ENCODE measurements at regions not wholly inside any gene's neighbourhood (a gene's known extent, or its start where the extent isn't known, plus 50 kb on each side); places are given as distances from the start of the nearest gene placed in this dataset.

DNA sequence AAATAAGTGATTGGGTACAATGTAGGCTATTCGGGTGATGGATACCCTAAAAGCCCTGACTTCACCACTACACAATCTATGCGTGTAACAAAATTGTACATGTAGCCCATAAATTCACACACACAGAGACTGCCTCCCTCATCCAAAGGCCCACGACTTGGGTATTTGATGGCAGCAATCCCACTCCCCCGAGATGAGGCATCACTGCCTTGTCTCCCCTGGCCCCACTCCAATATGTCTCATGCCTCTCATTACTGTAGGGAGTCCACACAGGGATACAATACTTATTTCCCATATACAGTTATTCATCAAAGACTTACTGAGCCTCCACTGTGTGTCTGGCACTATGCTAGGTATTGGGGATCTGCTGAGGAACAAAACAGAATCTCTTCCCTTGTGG is 192.6 kb downstream of the CBLN1 start:
- Mint-ChIP-seq H3K4me3 (no peak overlapping the region), H3K9me3 (peaks cover 0 to 37% (median 14%) of the 10 kb centered on the region in 9 donors), H3K36me3 (no peaks in the 10 kb centered on the region), H3K27ac (no peak overlapping the region), H3K4me1 (no peaks in the 10 kb centered on the region), H3K27me3 (peaks cover 0 to 9% (median 0%) of the 10 kb centered on the region in 5 donors)
- DNase-seq (no peak), ATAC-seq (no peak)
- POLR2A ChIA-PET = no interaction called here

DNA sequence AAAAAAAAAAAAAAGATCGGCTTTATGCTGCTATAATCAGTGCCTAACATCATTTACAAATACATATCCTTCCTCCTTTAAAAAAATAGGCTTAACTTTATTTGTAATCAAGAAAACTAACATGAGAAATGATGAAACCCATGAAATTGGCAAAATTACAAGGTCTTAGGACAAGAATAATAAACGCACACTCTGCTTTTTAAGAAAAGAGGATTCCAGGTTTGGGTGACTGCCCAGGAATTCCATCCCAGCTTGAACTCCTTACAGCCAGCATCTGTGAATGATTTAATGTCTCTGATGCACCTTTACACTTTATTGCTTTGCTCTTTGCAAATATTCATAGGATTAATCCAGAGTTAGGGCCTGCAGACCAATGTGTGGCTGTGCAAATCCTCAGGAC is 196.0 kb downstream of the CBLN1 start:
- peaks cover 0 to 9% (median under 1%) of the 10 kb centered on the region in 5 donors for H3K27me3 Mint-ChIP-seq
- no peaks in the 10 kb centered on the region for H3K4me1 Mint-ChIP-seq
- no peaks in the 10 kb centered on the region for H3K36me3 Mint-ChIP-seq
- DNase-seq = no peak
- H3K4me3 Mint-ChIP-seq = no peak overlapping the region
- H3K27ac Mint-ChIP-seq = no peak overlapping the region
- ATAC-seq = no peak
- POLR2A ChIA-PET = no interaction called here
- peaks cover 3 to 46% (median 12%) of the 10 kb centered on the region in 9 donors for H3K9me3 Mint-ChIP-seq

DNA sequence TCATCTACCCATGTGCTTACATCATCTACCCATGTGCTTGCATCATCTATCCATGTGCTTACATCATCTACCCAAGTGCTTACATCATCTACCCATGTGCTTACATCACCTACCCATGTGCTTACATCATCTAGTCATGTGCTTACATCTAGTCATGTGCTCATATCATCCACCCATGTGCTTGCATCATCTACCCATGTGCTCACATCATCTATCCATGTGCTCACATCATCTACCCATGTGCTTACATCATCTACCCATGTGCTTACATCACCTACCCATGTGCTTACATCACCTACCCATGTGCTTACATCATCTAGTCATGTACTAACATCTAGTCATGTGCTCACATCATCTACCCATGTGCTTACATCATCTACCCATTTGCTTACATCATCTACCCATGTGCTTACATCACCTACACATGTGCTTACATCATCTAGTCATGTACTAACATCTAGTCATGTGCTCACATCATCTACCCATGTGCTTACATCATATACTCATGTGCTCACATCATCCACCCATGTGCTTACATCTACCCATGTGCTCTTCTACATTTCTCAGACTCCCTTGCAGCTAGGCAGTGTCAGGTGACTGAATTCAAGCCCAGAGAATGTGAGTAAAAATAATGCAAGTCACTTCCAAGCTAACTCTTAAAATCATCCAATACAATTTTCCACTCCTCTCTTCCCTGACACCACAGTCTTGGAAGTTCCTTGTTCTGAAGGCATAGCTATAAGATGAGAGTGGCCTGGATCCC is 196.8 kb downstream of the CBLN1 start:
- Mint-ChIP-seq H3K27ac (no peak overlapping the region), H3K27me3 (peaks cover 0 to 9% (median 1%) of the 10 kb centered on the region in 5 donors), H3K4me1 (no peaks in the 10 kb centered on the region), H3K4me3 (no peak overlapping the region), H3K9me3 (peaks cover 6 to 52% (median 14%) of the 10 kb centered on the region in 9 donors), H3K36me3 (no peaks in the 10 kb centered on the region)
- ATAC-seq (no peak), DNase-seq (no peak)
- POLR2A ChIA-PET = no interaction called here

DNA sequence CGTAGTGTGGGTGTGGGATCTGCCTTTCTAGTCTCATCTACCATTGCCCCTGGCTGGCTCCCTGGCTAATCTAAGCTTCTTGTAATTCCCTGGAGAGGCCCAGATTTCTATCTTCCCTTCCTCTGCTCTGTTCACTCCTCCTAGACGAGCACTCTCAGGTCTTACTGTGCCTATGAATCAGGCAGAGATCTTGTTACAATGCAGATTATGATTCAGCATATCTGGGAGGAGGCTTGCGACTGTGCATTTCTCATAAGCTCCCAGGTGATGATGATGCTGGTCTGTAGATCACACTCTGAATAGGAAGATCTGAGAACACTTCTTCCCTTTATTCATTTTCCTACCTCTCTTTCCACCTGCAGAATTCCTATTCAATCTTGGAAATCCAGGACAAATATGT is 200.1 kb downstream of the CBLN1 start:
- H3K9me3 Mint-ChIP-seq = peaks cover 12 to 55% (median 29%) of the 10 kb centered on the region in 9 donors
- no peak overlapping the region for H3K4me3 Mint-ChIP-seq
- DNase-seq = no peak
- no peak overlapping the region for H3K27ac Mint-ChIP-seq
- ATAC-seq = no peak
- peaks cover 0 to 8% (median 1%) of the 10 kb centered on the region in 5 donors for H3K27me3 Mint-ChIP-seq
- H3K36me3 Mint-ChIP-seq = peaks cover 0 to 15% (median 0%) of the 10 kb centered on the region in 3 donors
- no peaks in the 10 kb centered on the region for H3K4me1 Mint-ChIP-seq
- POLR2A ChIA-PET = no interaction called here

DNA sequence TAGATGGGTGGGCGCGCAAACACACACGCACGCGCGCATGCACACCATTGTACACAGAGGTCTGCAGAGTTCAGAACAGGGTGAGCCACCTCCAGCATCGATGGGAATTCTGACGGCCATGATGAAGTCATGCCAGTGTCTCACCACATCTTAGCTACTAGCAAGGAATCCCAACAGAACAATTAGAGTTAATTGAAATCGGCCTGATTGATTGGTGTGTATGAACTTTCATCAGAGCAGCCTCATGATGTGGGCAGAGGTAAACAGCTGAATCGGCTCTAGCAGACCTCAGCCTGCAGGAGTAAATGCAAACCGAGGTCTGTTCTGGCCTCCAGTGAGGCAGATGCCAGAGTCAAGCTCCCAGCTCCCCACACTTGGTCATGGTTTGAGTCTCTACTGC is 200.6 kb downstream of the CBLN1 start:
- no peak overlapping the region for H3K4me3 Mint-ChIP-seq
- H3K36me3 Mint-ChIP-seq = peaks cover 0 to 15% (median 0%) of the 10 kb centered on the region in 3 donors
- H3K27ac Mint-ChIP-seq = no peak overlapping the region
- peaks cover 0 to 8% (median 1%) of the 10 kb centered on the region in 5 donors for H3K27me3 Mint-ChIP-seq
- POLR2A ChIA-PET = no interaction called here
- no peak for DNase-seq
- H3K9me3 Mint-ChIP-seq = peaks cover 12 to 55% (median 29%) of the 10 kb centered on the region in 9 donors
- ATAC-seq = no peak
- H3K4me1 Mint-ChIP-seq = no peaks in the 10 kb centered on the region

DNA sequence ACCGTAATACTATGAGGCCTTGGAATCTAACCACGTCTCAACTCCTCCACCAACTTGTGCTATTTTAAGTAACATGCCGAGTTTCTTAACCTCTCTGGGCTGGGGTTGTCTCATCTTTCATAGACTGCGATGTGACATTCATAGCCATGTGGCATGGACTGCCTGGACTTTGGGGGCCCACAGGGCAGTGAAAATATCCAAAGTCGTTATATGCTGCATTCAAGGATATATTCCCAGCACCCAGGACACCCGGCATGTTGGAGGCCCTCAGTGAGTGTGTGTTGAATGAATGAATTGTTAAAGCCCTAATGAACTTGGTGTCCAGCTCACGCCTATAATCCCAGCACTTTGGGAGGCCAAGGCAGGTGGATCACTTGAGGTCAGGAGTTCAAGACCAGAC is 203.1 kb downstream of the CBLN1 start:
- no peak overlapping the region for H3K27ac Mint-ChIP-seq
- POLR2A ChIA-PET = no interaction called here
- ATAC-seq = no peak
- peaks cover 8 to 38% (median 22%) of the 10 kb centered on the region in 9 donors for H3K9me3 Mint-ChIP-seq
- DNase-seq = no peak
- H3K27me3 Mint-ChIP-seq = peaks cover 0 to 13% (median 3%) of the 10 kb centered on the region in 5 donors
- H3K4me3 Mint-ChIP-seq = no peak overlapping the region
- H3K36me3 Mint-ChIP-seq = peaks cover 0 to 15% (median 0%) of the 10 kb centered on the region in 3 donors
- no peaks in the 10 kb centered on the region for H3K4me1 Mint-ChIP-seq

DNA sequence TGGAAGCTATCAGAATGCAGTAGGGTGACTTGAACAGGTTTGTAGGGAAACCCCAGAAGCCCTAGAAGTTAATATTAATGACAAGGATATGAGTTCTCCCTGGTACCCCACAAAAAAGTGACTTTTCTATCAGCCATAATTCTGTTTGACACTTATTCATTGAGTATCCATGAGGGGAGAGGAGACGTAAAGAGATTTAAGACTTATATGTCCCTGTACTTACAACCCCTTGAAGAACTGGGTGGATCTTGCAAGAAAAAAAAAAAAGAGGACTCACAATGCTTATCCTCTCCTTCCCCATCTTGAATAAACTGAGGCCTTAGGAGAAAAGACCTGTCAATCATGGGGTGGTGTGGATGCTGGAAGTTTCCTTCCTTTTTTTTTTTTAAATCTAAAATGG is 203.5 kb downstream of the CBLN1 start:
- no peak for ATAC-seq

DNA sequence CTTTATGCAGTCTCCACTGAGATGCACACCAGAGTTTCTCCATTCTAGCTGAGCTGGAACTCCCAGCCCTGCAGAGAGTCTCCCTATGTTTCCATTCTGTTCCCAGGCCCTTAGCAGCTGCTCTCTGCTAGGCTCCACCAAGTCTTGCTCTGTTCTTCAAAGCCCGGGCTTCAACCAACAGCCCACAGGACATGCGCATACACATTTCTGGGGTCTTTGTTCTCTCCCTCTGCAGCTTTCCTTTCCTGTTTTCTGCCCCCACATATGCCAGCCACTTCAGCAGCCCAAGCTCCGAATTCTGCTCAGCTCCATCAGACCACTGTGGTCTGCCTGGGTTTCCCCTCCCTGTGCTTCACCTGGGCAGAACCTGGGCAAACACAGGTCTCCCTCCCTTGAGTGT is 205.9 kb downstream of the CBLN1 start:
- H3K27me3 Mint-ChIP-seq = peaks cover 0 to 13% (median 3%) of the 10 kb centered on the region in 5 donors
- H3K27ac Mint-ChIP-seq = no peak overlapping the region

More for the DNA sequence above, 203.5 kb downstream of the CBLN1 start:
- H3K27ac Mint-ChIP-seq = no peak overlapping the region
- DNase-seq = no peak
- peaks cover 0 to 13% (median 4%) of the 10 kb centered on the region in 5 donors for H3K27me3 Mint-ChIP-seq
- peaks cover 0 to 15% (median 0%) of the 10 kb centered on the region in 3 donors for H3K36me3 Mint-ChIP-seq
- POLR2A ChIA-PET = no interaction called here
- H3K4me1 Mint-ChIP-seq = no peaks in the 10 kb centered on the region
- H3K4me3 Mint-ChIP-seq = no peak overlapping the region
- H3K9me3 Mint-ChIP-seq = peaks cover 8 to 38% (median 22%) of the 10 kb centered on the region in 9 donors

DNA sequence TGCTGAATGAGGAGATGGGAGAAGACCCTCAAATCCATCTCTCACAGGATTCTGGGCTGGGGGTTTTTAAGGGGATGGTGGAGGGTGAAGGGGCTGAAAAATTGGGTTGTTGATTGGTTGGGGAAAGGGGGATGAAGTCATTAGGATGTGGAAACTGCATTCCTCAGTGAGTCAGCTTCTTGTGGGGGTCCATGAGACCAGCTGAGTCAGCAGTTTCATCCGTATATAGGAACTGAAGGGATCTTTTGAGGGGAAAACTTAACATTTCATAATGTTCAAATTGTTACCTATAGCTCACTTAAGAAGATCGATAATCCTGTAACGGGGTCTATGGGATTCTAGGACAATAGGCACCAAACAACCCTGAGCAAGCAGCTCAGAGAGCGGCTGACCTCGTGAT is 213.4 kb downstream of the CBLN1 start:
- no peak overlapping the region for H3K27ac Mint-ChIP-seq
- no peak for ATAC-seq
- H3K4me1 Mint-ChIP-seq = no peaks in the 10 kb centered on the region
- H3K27me3 Mint-ChIP-seq = peaks cover 0 to 10% (median 3%) of the 10 kb centered on the region in 5 donors
- no peaks in the 10 kb centered on the region for H3K36me3 Mint-ChIP-seq
- peaks cover 0 to 17% (median 3%) of the 10 kb centered on the region in 9 donors for H3K9me3 Mint-ChIP-seq
- no peak overlapping the region for H3K4me3 Mint-ChIP-seq
- no peak for DNase-seq
- POLR2A ChIA-PET = no interaction called here

More for the DNA sequence above, 205.9 kb downstream of the CBLN1 start:
- peaks cover 13 to 29% (median 19%) of the 10 kb centered on the region in 9 donors for H3K9me3 Mint-ChIP-seq
- no peak for DNase-seq
- H3K36me3 Mint-ChIP-seq = peaks cover 0 to 15% (median 0%) of the 10 kb centered on the region in 3 donors
- ATAC-seq = no peak
- no peaks in the 10 kb centered on the region for H3K4me1 Mint-ChIP-seq
- H3K4me3 Mint-ChIP-seq = no peak overlapping the region
- POLR2A ChIA-PET = no interaction called here

DNA sequence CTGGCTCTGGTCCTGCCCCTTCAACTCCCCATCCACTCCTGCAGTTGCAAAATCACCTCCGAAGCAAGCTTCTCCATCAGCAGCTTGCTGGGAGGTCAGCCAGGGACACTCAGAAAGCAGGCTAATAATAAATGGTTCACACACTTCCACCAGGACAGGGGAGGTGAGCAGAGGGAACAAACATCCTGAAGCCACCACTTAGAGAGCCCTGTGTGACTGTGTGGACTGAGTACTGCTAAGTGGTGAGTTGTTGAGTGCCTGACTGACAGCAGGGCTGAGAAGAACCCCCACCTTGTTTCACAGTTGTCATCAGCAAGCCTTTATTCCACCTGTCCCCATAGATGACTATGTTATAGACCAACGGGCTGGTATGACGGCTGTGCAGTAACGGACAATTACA is 213.9 kb downstream of the CBLN1 start:
- no peak for DNase-seq
- ATAC-seq = no peak
- Mint-ChIP-seq H3K4me3 (no peak overlapping the region), H3K9me3 (peaks cover 0 to 18% (median 3%) of the 10 kb centered on the region in 9 donors), H3K36me3 (no peaks in the 10 kb centered on the region), H3K4me1 (no peaks in the 10 kb centered on the region), H3K27me3 (peaks cover 0 to 11% (median 3%) of the 10 kb centered on the region in 5 donors), H3K27ac (no peak overlapping the region)
- POLR2A ChIA-PET = no interaction called here

DNA sequence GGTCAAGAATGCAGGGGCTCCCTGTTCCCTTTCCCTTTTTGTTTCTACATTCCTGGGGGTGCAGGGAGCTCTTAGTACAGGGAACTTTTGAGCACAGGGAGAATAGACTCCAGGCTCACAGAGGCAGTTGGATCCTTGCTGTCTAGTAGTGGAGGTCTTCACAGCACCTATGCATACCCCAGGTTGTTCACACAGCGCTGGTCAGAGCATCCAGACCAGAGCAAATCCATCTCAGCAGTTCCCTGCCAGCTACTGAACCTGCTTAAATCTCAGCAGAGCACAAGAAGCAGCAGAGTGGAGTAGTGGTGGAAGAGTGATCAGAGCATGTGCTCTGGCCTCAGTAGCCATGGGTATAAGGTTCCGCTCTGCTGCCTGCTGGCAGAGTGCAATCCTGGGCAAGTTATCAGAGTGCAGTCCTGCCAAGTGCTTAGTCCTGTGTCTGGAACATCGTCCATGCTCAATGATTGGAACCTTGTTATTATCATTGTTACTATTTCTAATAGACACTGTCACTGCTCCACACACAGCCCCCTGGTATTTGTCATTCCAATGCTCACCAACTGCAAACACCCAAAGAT is 220.4 kb downstream of the CBLN1 start:
- POLR2A ChIA-PET = no interaction called here
- Mint-ChIP-seq H3K27me3 (peaks cover 4 to 20% (median 10%) of the 10 kb centered on the region in 5 donors), H3K27ac (no peak overlapping the region), H3K9me3 (peaks cover 0 to 9% (median 0%) of the 10 kb centered on the region in 9 donors), H3K4me3 (no peak overlapping the region), H3K4me1 (no peaks in the 10 kb centered on the region), H3K36me3 (peaks cover 0 to 4% (median 0%) of the 10 kb centered on the region in 3 donors)
- no peak for ATAC-seq
- no peak for DNase-seq

DNA sequence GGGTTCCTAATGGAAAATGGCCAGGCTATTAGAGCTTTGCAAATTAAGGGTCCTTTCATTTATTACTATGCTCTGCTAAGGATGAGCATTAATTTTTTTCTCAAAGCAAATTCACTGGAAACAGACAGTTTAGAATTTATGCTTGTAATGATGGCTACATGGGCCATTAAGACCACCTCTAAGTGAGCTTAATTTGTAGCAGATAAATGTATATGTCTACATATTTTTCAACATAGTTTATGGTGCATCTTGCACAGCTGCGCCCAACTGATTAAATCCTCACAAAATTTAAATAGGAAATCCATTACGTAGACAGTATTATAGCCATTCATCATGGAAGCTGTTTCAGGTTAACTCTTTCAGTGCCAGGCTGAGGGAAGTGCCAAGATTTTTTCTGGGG is 220.9 kb downstream of the CBLN1 start:
- H3K4me3 Mint-ChIP-seq = no peak overlapping the region
- peaks cover 0 to 11% (median 0%) of the 10 kb centered on the region in 9 donors for H3K9me3 Mint-ChIP-seq
- H3K36me3 Mint-ChIP-seq = peaks cover 0 to 4% (median 0%) of the 10 kb centered on the region in 3 donors
- H3K27me3 Mint-ChIP-seq = peaks cover 4 to 22% (median 10%) of the 10 kb centered on the region in 5 donors
- no peak for DNase-seq
- H3K4me1 Mint-ChIP-seq = no peaks in the 10 kb centered on the region
- no peak overlapping the region for H3K27ac Mint-ChIP-seq
- POLR2A ChIA-PET = no interaction called here
- no peak for ATAC-seq

DNA sequence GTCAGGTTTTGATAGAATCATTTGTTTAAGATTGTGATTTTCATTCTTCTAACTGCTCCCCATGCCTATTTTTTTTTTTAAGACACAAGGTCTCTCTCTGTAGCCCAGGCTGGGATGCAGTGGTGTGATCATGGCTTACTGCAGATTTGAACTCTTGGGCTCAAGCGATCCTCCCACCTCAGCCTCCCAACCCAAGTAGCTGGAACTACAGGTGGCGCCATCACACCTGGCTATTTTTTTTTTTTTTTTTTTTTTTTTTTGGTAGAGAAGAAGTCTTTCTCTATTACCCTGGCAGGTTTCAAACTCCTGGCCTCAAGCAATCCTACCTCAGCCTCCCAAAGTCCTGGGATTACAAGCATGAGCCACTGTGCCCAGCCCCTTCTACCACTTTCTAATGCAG is 223.3 kb downstream of the CBLN1 start:
- no peak for ATAC-seq
- no peak overlapping the region for H3K27ac Mint-ChIP-seq
- no peaks in the 10 kb centered on the region for H3K4me1 Mint-ChIP-seq
- peaks cover 2 to 19% (median 6%) of the 10 kb centered on the region in 5 donors for H3K27me3 Mint-ChIP-seq
- peaks cover 0 to 20% (median 0%) of the 10 kb centered on the region in 9 donors for H3K9me3 Mint-ChIP-seq
- DNase-seq = no peak
- H3K36me3 Mint-ChIP-seq = peaks cover 0 to 4% (median 0%) of the 10 kb centered on the region in 3 donors
- POLR2A ChIA-PET = no interaction called here
- H3K4me3 Mint-ChIP-seq = no peak overlapping the region

All from naive thymus-derived CD8-positive, alpha-beta T cell (primary cell).